Esophagus squamous epithelium (tissue), 4 donors: ENCODE measurements at regions not wholly inside any gene's neighbourhood (a gene's known extent, or its start where the extent isn't known, plus 50 kb on each side); places are given as distances from the start of the nearest gene placed in this dataset.

Source experiments
- CTCF ChIP-seq, 6 experiments: fragments of 450-650 bp in 4 of 6; fragments of 200-600 bp in 2 of 6; sonication (generic) in 2 of 6; IDR thresholded peaks; one replicate each; pipeline ENCODE4 v1.5.1; 2016 to 2019; ENCODE audit warnings: antibody characterized with exemption in 6 of 6, mild to moderate bottlenecking in 4 of 6, moderate library complexity in 4 of 6
- POLR2A ChIP-seq, 4 donors: fragments of 450-650 bp; IDR thresholded peaks; one replicate each; pipeline ENCODE4 v1.6.1; 2017; ENCODE audit warnings: antibody characterized with exemption in 4 of 4, mild to moderate bottlenecking in 4 of 4, moderate library complexity in 3 of 4

- TF ChIP-seq CTCF (IDR thresholded peaks at IDR 0.05) (no peak), POLR2A (IDR thresholded peaks at IDR 0.05) (no peak)
These were observed 130.8 kb upstream of the TNFAIP3 start for GRCh38 chr6:137736048-137736818.
